ENCODE measurements at regions not wholly inside any gene's neighbourhood (a gene's known extent, or its start where the extent isn't known, plus 50 kb on each side); places are given as distances from the start of the nearest gene placed in this dataset.

GRCh38 chr4:173835903-173836302, 305.9 kb upstream of the HAND2 start:
- Mint-ChIP-seq H3K36me3 (no peaks in the 10 kb centered on the region), H3K9me3 (peaks cover 4% of the 10 kb centered on the region), H3K4me1 (peaks cover 7% of the 10 kb centered on the region), H3K27me3 (ENCODE audit: low read depth) (no peaks in the 10 kb centered on the region), H3K4me3 (no peak overlapping the region), H3K27ac (peak overlapping the region; percentile 2)
- DNase-seq (ENCODE audit: low spot score in 2 of 2, unreplicated experiment in 2 of 2) = no peak
- TF ChIP-seq CTCF (IDR thresholded peaks at IDR 0.05; ENCODE audit: unreplicated experiment) = no peak

GRCh38 chr4:173834151-173834550, 304.1 kb upstream of the HAND2 start:
- no peak overlapping the region for H3K4me3 Mint-ChIP-seq
- H3K27me3 Mint-ChIP-seq (ENCODE audit: low read depth) = no peaks in the 10 kb centered on the region
- no peaks in the 10 kb centered on the region for H3K36me3 Mint-ChIP-seq
- peaks cover 6% of the 10 kb centered on the region for H3K9me3 Mint-ChIP-seq
- H3K27ac Mint-ChIP-seq = no peak overlapping the region
- TF ChIP-seq CTCF (IDR thresholded peaks at IDR 0.05; ENCODE audit: unreplicated experiment) = peak; percentile 18
- H3K4me1 Mint-ChIP-seq = peaks cover 7% of the 10 kb centered on the region
- no peak for DNase-seq (ENCODE audit: low spot score in 2 of 2, unreplicated experiment in 2 of 2)

GRCh38 chr4:173829565-173829964, 299.5 kb upstream of the HAND2 start:
- Mint-ChIP-seq H3K27ac (no peak overlapping the region), H3K27me3 (ENCODE audit: low read depth) (peaks cover 4% of the 10 kb centered on the region), H3K4me3 (no peak overlapping the region), H3K9me3 (peaks cover 6% of the 10 kb centered on the region), H3K4me1 (peaks cover 3% of the 10 kb centered on the region), H3K36me3 (no peaks in the 10 kb centered on the region)
- no peak for DNase-seq (ENCODE audit: low spot score in 2 of 2, unreplicated experiment in 2 of 2)
- TF ChIP-seq CTCF (IDR thresholded peaks at IDR 0.05; ENCODE audit: unreplicated experiment) = no peak

- H3K36me3 Mint-ChIP-seq = no peaks in the 10 kb centered on the region
- no peak overlapping the region for H3K27ac Mint-ChIP-seq
- H3K4me1 Mint-ChIP-seq = peaks cover 3% of the 10 kb centered on the region
- H3K27me3 Mint-ChIP-seq (ENCODE audit: low read depth) = peaks cover 8% of the 10 kb centered on the region
- DNase-seq (ENCODE audit: low spot score in 2 of 2, unreplicated experiment in 2 of 2) = no peak
- TF ChIP-seq CTCF (IDR thresholded peaks at IDR 0.05; ENCODE audit: unreplicated experiment) = no peak
- peaks cover 6% of the 10 kb centered on the region for H3K9me3 Mint-ChIP-seq
- no peak overlapping the region for H3K4me3 Mint-ChIP-seq
Measured at GRCh38 chr4:173827707-173828106, 297.7 kb upstream of the HAND2 start.

GRCh38 chr4:173821876-173822275, 291.8 kb upstream of the HAND2 start:
- no peak overlapping the region for H3K27ac Mint-ChIP-seq
- peaks cover 8% of the 10 kb centered on the region for H3K27me3 Mint-ChIP-seq (ENCODE audit: low read depth)
- no peak for TF ChIP-seq CTCF (IDR thresholded peaks at IDR 0.05; ENCODE audit: unreplicated experiment)
- H3K4me3 Mint-ChIP-seq = no peak overlapping the region
- H3K4me1 Mint-ChIP-seq = no peaks in the 10 kb centered on the region
- H3K36me3 Mint-ChIP-seq = no peaks in the 10 kb centered on the region
- no peak for DNase-seq (ENCODE audit: low spot score in 2 of 2, unreplicated experiment in 2 of 2)
- no peaks in the 10 kb centered on the region for H3K9me3 Mint-ChIP-seq

GRCh38 chr4:173821036-173821435, 291.0 kb upstream of the HAND2 start:
- TF ChIP-seq CTCF (IDR thresholded peaks at IDR 0.05; ENCODE audit: unreplicated experiment) = no peak
- Mint-ChIP-seq H3K4me1 (no peaks in the 10 kb centered on the region), H3K27me3 (ENCODE audit: low read depth) (peaks cover 8% of the 10 kb centered on the region), H3K9me3 (no peaks in the 10 kb centered on the region), H3K27ac (no peak overlapping the region), H3K4me3 (no peak overlapping the region), H3K36me3 (no peaks in the 10 kb centered on the region)
- DNase-seq (ENCODE audit: low spot score in 2 of 2, unreplicated experiment in 2 of 2) = no peak

Measured in mesothelial cell of epicardium (in vitro differentiated cells).